ENCODE measurements at regions not wholly inside any gene's neighbourhood (a gene's known extent, or its start where the extent isn't known, plus 50 kb on each side); places are given as distances from the start of the nearest gene placed in this dataset.

- Mint-ChIP-seq H3K9me3 (ENCODE audit: low read depth, unreplicated experiment) (no peaks in the 10 kb centered on the region), H3K27ac (ENCODE audit: unreplicated experiment) (no peak overlapping the region), H3K36me3 (ENCODE audit: insufficient read depth, unreplicated experiment) (no peaks in the 10 kb centered on the region), H3K4me3 (ENCODE audit: low read depth, unreplicated experiment) (no peak overlapping the region), H3K27me3 (ENCODE audit: unreplicated experiment) (no peaks in the 10 kb centered on the region), H3K4me1 (ENCODE audit: low read depth, unreplicated experiment) (no peaks in the 10 kb centered on the region)
- DNase-seq, result no peak
- no TSS peak for BruUV-seq (replicated peaks)
- TF ChIP-seq CTCF (IDR thresholded peaks at IDR 0.05; ENCODE audit: unreplicated experiment), result no peak
- intact Hi-C loops (cut with micrococcal nuclease; ENCODE audit: unreplicated experiment), result no loop called here
- CTCF ChIA-PET, result no interaction called here
Observed at GRCh38 chr21:16488042-16488441, 758.3 kb downstream of the USP25 start.

- TF ChIP-seq CTCF (IDR thresholded peaks at IDR 0.05; ENCODE audit: unreplicated experiment), result no peak
- H3K27me3 Mint-ChIP-seq (ENCODE audit: unreplicated experiment), result no peaks in the 10 kb centered on the region
- CTCF ChIA-PET, result no interaction called here
- DNase-seq, result no peak
- H3K4me3 Mint-ChIP-seq (ENCODE audit: low read depth, unreplicated experiment), result no peak overlapping the region
- no peak overlapping the region for H3K27ac Mint-ChIP-seq (ENCODE audit: unreplicated experiment)
- BruUV-seq (replicated peaks), result no TSS peak
- no peaks in the 10 kb centered on the region for H3K4me1 Mint-ChIP-seq (ENCODE audit: low read depth, unreplicated experiment)
- intact Hi-C loops (cut with micrococcal nuclease; ENCODE audit: unreplicated experiment), result no loop called here
- no peaks in the 10 kb centered on the region for H3K36me3 Mint-ChIP-seq (ENCODE audit: insufficient read depth, unreplicated experiment)
- H3K9me3 Mint-ChIP-seq (ENCODE audit: low read depth, unreplicated experiment), result no peaks in the 10 kb centered on the region
Observed at GRCh38 chr21:16492356-16492755, 762.6 kb downstream of the USP25 start.

- Mint-ChIP-seq H3K27me3 (ENCODE audit: unreplicated experiment) (no peaks in the 10 kb centered on the region), H3K4me1 (ENCODE audit: low read depth, unreplicated experiment) (no peaks in the 10 kb centered on the region), H3K9me3 (ENCODE audit: low read depth, unreplicated experiment) (no peaks in the 10 kb centered on the region), H3K27ac (ENCODE audit: unreplicated experiment) (no peak overlapping the region), H3K36me3 (ENCODE audit: insufficient read depth, unreplicated experiment) (no peaks in the 10 kb centered on the region), H3K4me3 (ENCODE audit: low read depth, unreplicated experiment) (no peak overlapping the region)
- no peak for DNase-seq
- intact Hi-C loops (cut with micrococcal nuclease; ENCODE audit: unreplicated experiment), result no loop called here
- CTCF ChIA-PET, result no interaction called here
- no peak for TF ChIP-seq CTCF (IDR thresholded peaks at IDR 0.05; ENCODE audit: unreplicated experiment)
- no TSS peak for BruUV-seq (replicated peaks)
Observed at GRCh38 chr21:16492892-16493291, 763.1 kb downstream of the USP25 start.

GRCh38 chr21:16496609-16497008 lies 766.8 kb downstream of the USP25 start:
- Mint-ChIP-seq H3K27ac (ENCODE audit: unreplicated experiment) (no peak overlapping the region), H3K4me3 (ENCODE audit: low read depth, unreplicated experiment) (no peak overlapping the region), H3K27me3 (ENCODE audit: unreplicated experiment) (no peaks in the 10 kb centered on the region), H3K4me1 (ENCODE audit: low read depth, unreplicated experiment) (no peaks in the 10 kb centered on the region), H3K36me3 (ENCODE audit: insufficient read depth, unreplicated experiment) (no peaks in the 10 kb centered on the region), H3K9me3 (ENCODE audit: low read depth, unreplicated experiment) (no peaks in the 10 kb centered on the region)
- CTCF ChIA-PET, result no interaction called here
- intact Hi-C loops (cut with micrococcal nuclease; ENCODE audit: unreplicated experiment), result no loop called here
- no TSS peak for BruUV-seq (replicated peaks)
- no peak for DNase-seq
- TF ChIP-seq CTCF (IDR thresholded peaks at IDR 0.05; ENCODE audit: unreplicated experiment), result no peak

GRCh38 chr21:16500271-16500670 lies 770.5 kb downstream of the USP25 start:
- Mint-ChIP-seq H3K36me3 (ENCODE audit: insufficient read depth, unreplicated experiment) (no peaks in the 10 kb centered on the region), H3K4me1 (ENCODE audit: low read depth, unreplicated experiment) (no peaks in the 10 kb centered on the region), H3K27me3 (ENCODE audit: unreplicated experiment) (no peaks in the 10 kb centered on the region), H3K27ac (ENCODE audit: unreplicated experiment) (no peak overlapping the region), H3K4me3 (ENCODE audit: low read depth, unreplicated experiment) (no peak overlapping the region), H3K9me3 (ENCODE audit: low read depth, unreplicated experiment) (no peaks in the 10 kb centered on the region)
- TF ChIP-seq CTCF (IDR thresholded peaks at IDR 0.05; ENCODE audit: unreplicated experiment), result no peak
- CTCF ChIA-PET, result no interaction called here
- intact Hi-C loops (cut with micrococcal nuclease; ENCODE audit: unreplicated experiment), result no loop called here
- DNase-seq, result no peak
- BruUV-seq (replicated peaks), result no TSS peak
